Thyroid gland (tissue), 4 donors: ENCODE measurements at regions not wholly inside any gene's neighbourhood (a gene's known extent, or its start where the extent isn't known, plus 50 kb on each side); places are given as distances from the start of the nearest gene placed in this dataset.

Source experiments
- CTCF ChIP-seq, 6 experiments: fragments of 200-600 bp in 3 of 6; fragments of 450-650 bp in 3 of 6; sonication (generic) in 3 of 6; IDR thresholded peaks; one replicate each; pipeline ENCODE4 v1.5.1; 2016 to 2019; ENCODE audit warnings: antibody characterized with exemption in 6 of 6, mild to moderate bottlenecking in 2 of 6, inconsistent platforms in 1 of 6, moderate library complexity in 1 of 6
- POLR2A ChIP-seq, 2 donors: fragments of 450-650 bp; IDR thresholded peaks; one replicate each; pipeline ENCODE4 v1.6.1; 2017; ENCODE audit warnings: antibody characterized with exemption in 2 of 2, mild to moderate bottlenecking in 2 of 2, moderate library complexity in 1 of 2

GRCh38 chr6:90372450-90372849 is 75.8 kb upstream of the BACH2 start:
- TF ChIP-seq CTCF (IDR thresholded peaks at IDR 0.05) (no peak), POLR2A (IDR thresholded peaks at IDR 0.05) (no peak)
